ENCODE measurements at regions not wholly inside any gene's neighbourhood (a gene's known extent, or its start where the extent isn't known, plus 50 kb on each side); places are given as distances from the start of the nearest gene placed in this dataset.
"Not testable (repeated sequence)": the region's sequence is repeated elsewhere in the genome, so short reads cannot be mapped to it uniquely, and the experiment has no call there.

GRCh38 chr2:167749016-167749415, 498.4 kb downstream of the STK39 start:
- ATAC-seq (peak; percentile 21), DNase-seq (no peak)
- H3K36me3 ChIP-seq (ENCODE audit: low read depth) = no peaks in the 10 kb centered on the region
- intact Hi-C loops (cut with DNase I, micrococcal nuclease) = no loop called here
- H3K9me3 ChIP-seq = no peaks in the 10 kb centered on the region
- TF ChIP-seq, protein P1, sequence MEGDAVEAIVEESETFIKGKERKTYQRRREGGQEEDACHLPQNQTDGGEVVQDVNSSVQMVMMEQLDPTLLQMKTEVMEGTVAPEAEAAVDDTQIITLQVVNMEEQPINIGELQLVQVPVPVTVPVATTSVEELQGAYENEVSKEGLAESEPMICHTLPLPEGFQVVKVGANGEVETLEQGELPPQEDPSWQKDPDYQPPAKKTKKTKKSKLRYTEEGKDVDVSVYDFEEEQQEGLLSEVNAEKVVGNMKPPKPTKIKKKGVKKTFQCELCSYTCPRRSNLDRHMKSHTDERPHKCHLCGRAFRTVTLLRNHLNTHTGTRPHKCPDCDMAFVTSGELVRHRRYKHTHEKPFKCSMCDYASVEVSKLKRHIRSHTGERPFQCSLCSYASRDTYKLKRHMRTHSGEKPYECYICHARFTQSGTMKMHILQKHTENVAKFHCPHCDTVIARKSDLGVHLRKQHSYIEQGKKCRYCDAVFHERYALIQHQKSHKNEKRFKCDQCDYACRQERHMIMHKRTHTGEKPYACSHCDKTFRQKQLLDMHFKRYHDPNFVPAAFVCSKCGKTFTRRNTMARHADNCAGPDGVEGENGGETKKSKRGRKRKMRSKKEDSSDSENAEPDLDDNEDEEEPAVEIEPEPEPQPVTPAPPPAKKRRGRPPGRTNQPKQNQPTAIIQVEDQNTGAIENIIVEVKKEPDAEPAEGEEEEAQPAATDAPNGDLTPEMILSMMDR (IDR thresholded peaks at IDR 0.05) = no peak
- no peaks in the 10 kb centered on the region for H3K4me1 ChIP-seq (ENCODE audit: low read depth)
- no peak overlapping the region for H3K4me3 ChIP-seq

DNA sequence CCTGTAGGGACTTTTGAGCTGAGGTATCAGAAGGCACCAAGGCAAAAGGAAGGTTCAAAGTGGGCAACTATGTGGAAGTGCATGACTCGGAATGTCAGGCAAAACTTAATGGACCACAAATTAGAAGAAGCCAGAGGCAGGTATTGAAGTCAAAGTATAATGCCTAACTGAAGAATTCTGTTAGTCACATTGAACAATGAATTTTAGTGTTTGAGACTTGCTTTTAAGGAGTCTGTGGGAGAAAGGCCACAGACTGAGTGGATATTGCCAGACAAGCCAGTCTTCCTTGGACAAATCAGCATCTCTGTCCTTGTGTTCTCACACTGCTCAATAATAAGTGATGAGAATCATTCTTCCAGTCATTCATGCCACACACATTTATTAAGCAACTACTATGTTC, 498.9 kb downstream of the STK39 start:
- TF ChIP-seq, protein P1 (IDR thresholded peaks at IDR 0.05) = no peak
- no peaks in the 10 kb centered on the region for H3K9me3 ChIP-seq
- intact Hi-C loops (cut with DNase I, micrococcal nuclease) = no loop called here
- no peak for DNase-seq
- no peaks in the 10 kb centered on the region for H3K4me1 ChIP-seq (ENCODE audit: low read depth)
- no peak overlapping the region for H3K4me3 ChIP-seq
- H3K36me3 ChIP-seq (ENCODE audit: low read depth) = no peaks in the 10 kb centered on the region
- no peak for ATAC-seq

DNA sequence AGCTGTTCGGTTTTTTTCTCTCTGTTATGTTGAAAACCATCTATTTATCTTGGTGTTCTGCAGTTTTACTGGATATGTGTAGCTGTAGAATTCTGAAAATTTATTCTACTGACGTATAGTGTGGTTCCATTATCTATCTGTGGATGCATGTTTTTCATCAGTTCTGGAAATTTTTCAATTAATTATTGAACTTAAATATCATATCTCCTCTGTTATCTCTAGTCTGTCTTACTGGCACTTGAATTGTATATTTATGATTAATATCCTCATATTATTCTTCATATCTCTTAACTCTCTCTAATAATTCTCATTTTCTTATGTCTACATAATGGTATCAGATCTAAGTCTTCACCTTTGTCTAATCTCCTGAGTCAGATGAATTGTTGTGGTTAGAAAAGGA, 501.7 kb downstream of the STK39 start:
- H3K4me3 ChIP-seq = no peak overlapping the region
- intact Hi-C loops (cut with DNase I, micrococcal nuclease) = no loop called here
- TF ChIP-seq, protein P1 (IDR thresholded peaks at IDR 0.05) = no peak
- no peaks in the 10 kb centered on the region for H3K9me3 ChIP-seq
- H3K36me3 ChIP-seq (ENCODE audit: low read depth) = no peaks in the 10 kb centered on the region
- ATAC-seq (no peak), DNase-seq (no peak)
- no peaks in the 10 kb centered on the region for H3K4me1 ChIP-seq (ENCODE audit: low read depth)

DNA sequence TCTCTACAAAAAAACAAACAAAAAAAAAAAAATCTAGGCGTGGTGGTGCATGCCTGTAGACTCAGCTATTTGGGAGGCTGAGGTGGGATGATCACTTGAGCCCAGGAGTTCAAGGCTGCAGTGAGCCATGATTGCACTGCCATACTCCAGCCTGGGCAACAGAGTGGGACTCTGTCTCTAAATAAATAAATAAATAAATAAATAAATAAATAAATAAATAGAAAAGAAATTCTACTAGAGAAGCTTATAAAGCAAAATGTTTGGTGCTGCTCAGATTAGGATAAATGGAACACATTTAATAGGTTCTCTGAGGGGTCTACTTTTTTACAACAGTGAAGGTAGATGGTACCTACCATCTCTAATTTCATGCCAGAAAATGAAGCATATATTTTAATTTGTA, 507.5 kb downstream of the STK39 start:
- ATAC-seq; H3K36me3 ChIP-seq (ENCODE audit: low read depth); DNase-seq; H3K4me1 ChIP-seq (ENCODE audit: low read depth); H3K4me3 ChIP-seq; intact Hi-C loops (cut with DNase I, micrococcal nuclease); H3K9me3 ChIP-seq: not testable (repeated sequence)

DNA sequence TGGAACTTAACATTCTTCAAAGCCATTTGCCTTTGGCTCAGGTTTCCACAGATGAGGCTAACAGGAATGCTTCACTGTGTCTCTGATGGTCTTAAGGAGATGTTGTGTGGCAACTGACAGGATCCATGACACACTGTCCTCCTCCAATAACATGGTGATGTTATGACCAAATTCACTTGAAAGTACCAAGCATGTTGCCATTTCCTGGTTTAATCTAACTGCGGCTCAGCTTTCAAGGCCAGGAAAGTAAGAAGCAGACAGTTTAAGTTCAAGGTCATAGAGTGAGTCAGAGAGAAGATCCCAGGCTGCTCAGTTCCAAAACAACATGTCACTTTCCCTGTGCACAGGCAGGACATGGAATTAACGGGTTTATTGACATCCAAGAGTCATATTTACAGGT, 513.6 kb downstream of the STK39 start:
- intact Hi-C loops (cut with DNase I, micrococcal nuclease) = no loop called here
- DNase-seq (peak in 1 of 3 donors; percentile 55), ATAC-seq (peak; percentile 96)
- Histone ChIP-seq H3K36me3 (ENCODE audit: low read depth) (no peaks in the 10 kb centered on the region), H3K9me3 (no peaks in the 10 kb centered on the region), H3K4me3 (no peak overlapping the region), H3K4me1 (ENCODE audit: low read depth) (peaks cover 8% of the 10 kb centered on the region)
- TF ChIP-seq, protein P1 (IDR thresholded peaks at IDR 0.05) = no peak

GRCh38 chr2:167732326-167732725, 515.1 kb downstream of the STK39 start:
- TF ChIP-seq, protein P1 (IDR thresholded peaks at IDR 0.05) = no peak
- peak in 1 of 3 donors; percentile 7 for DNase-seq
- intact Hi-C loops (cut with DNase I, micrococcal nuclease) = no loop called here
- H3K4me3 ChIP-seq = no peak overlapping the region
- H3K36me3 ChIP-seq (ENCODE audit: low read depth) = no peaks in the 10 kb centered on the region
- H3K9me3 ChIP-seq = no peaks in the 10 kb centered on the region
- peaks cover 8% of the 10 kb centered on the region for H3K4me1 ChIP-seq (ENCODE audit: low read depth)
- no peak for ATAC-seq

Data from mucosa of descending colon (tissue), 3 donors.